HL-60 (cell line): ENCODE measurements at regions not wholly inside any gene's neighbourhood (a gene's known extent, or its start where the extent isn't known, plus 50 kb on each side); places are given as distances from the start of the nearest gene placed in this dataset.

Source experiments
- CTCF ChIP-seq: IDR thresholded peaks from one replicate; pipeline ENCODE4 v1.5.1; 2011; ENCODE audit warnings: low read length, control low read depth, inconsistent platforms; ENCODE audit not compliant: insufficient read depth
- GABPA ChIP-seq: IDR thresholded peaks from 2 replicates; pipeline ENCODE4 v1.6.1; 2012; ENCODE audit warnings: low read depth
- POLR2AphosphoS5 ChIP-seq: IDR thresholded peaks from 2 replicates; pipeline ENCODE4 v1.6.1; 2012; ENCODE audit warnings: low read depth
- TF ChIP-seq, protein P1 (sequence below): IDR thresholded peaks from 2 replicates; pipeline ENCODE4 v1.6.1; 2012; ENCODE audit warnings: low read depth; ENCODE audit not compliant: insufficient replicate concordance

DNA sequence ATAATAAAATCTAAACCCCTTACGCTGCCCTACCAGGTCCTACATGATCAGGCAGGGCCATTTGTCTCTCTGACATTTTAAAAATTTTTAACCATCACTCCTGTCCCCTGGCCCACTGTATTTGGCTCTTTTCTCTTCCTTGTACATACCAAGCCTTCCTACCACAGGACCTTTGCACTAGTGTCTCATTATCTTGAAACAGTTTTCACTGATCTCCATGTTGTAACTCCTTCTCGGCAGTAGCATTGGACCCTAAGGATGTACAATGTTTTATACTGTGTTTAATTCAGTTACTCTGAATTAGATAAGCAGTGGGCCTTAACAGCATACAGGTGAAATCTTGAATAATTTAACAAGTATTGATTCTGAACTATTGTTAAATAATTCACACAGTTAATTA lies 330.7 kb downstream of the UTRN start:
- no peak for TF ChIP-seq CTCF
- no peak for TF ChIP-seq POLR2AphosphoS5
- no peak for TF ChIP-seq GABPA
- TF ChIP-seq, protein P1, sequence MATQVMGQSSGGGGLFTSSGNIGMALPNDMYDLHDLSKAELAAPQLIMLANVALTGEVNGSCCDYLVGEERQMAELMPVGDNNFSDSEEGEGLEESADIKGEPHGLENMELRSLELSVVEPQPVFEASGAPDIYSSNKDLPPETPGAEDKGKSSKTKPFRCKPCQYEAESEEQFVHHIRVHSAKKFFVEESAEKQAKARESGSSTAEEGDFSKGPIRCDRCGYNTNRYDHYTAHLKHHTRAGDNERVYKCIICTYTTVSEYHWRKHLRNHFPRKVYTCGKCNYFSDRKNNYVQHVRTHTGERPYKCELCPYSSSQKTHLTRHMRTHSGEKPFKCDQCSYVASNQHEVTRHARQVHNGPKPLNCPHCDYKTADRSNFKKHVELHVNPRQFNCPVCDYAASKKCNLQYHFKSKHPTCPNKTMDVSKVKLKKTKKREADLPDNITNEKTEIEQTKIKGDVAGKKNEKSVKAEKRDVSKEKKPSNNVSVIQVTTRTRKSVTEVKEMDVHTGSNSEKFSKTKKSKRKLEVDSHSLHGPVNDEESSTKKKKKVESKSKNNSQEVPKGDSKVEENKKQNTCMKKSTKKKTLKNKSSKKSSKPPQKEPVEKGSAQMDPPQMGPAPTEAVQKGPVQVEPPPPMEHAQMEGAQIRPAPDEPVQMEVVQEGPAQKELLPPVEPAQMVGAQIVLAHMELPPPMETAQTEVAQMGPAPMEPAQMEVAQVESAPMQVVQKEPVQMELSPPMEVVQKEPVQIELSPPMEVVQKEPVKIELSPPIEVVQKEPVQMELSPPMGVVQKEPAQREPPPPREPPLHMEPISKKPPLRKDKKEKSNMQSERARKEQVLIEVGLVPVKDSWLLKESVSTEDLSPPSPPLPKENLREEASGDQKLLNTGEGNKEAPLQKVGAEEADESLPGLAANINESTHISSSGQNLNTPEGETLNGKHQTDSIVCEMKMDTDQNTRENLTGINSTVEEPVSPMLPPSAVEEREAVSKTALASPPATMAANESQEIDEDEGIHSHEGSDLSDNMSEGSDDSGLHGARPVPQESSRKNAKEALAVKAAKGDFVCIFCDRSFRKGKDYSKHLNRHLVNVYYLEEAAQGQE, result no peak
